ENCODE measurements at regions not wholly inside any gene's neighbourhood (a gene's known extent, or its start where the extent isn't known, plus 50 kb on each side); places are given as distances from the start of the nearest gene placed in this dataset.
A peak's percentile ranks its signal among the peaks of the same experiment; 100 is the strongest.

DNA sequence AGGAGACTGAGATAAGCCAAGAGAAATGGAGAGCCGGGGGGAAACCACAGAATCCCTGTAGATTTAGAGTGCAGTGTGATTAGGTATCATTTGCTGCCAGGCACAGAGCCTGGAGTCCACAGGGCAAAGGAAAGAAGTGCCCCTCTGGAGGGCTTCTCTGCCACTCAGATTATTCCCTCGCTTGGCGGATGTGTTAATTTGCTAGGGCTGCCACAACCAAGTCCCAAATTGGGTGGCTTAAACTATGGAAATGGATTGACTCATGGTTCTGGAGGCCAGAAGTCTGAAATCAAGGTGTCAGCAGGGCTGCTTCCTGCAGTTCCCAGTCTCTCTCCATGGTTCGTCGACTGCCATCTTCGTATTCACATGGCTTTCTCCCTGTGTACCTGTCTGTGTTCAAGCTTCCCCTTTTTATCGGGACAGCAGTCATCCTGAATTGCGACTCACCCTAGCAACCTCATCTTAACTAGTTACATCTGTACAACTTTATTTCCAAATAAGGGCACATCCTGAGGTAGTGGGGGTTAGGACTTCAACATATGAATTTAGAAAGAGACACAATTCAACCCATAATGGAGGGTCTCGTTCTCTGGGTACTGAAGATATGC, 122.2 kb downstream of the ANKRD60 start:
- no peak for DNase-seq (ENCODE audit: low read depth)
- H3K4me3 ChIP-seq (ENCODE audit: low read length) = no peak overlapping the region
- TF ChIP-seq, protein P1, sequence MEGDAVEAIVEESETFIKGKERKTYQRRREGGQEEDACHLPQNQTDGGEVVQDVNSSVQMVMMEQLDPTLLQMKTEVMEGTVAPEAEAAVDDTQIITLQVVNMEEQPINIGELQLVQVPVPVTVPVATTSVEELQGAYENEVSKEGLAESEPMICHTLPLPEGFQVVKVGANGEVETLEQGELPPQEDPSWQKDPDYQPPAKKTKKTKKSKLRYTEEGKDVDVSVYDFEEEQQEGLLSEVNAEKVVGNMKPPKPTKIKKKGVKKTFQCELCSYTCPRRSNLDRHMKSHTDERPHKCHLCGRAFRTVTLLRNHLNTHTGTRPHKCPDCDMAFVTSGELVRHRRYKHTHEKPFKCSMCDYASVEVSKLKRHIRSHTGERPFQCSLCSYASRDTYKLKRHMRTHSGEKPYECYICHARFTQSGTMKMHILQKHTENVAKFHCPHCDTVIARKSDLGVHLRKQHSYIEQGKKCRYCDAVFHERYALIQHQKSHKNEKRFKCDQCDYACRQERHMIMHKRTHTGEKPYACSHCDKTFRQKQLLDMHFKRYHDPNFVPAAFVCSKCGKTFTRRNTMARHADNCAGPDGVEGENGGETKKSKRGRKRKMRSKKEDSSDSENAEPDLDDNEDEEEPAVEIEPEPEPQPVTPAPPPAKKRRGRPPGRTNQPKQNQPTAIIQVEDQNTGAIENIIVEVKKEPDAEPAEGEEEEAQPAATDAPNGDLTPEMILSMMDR (IDR thresholded peaks at IDR 0.05; ENCODE audit: insufficient read depth, low read depth, low read length, missing control alignments) = no peak

DNA sequence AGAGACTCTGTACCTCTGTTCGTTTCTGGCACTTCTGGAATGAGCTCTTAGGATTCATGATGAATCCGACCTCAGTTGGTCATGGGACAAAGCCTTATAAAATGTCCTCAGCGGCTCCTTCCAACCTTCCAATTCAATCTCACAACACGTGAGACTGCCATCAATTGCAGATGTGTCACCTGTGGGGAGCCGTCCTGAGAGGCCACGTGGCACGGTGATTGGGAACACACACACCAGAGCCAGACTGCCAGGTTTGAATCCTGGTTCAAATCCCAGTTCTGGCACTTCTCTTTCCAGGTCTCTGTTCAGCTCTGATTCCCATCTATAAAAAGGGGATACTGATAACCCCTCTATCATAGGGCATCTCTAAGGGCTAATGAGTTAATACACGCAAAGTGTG, 124.5 kb downstream of the ANKRD60 start:
- no peak for DNase-seq (ENCODE audit: low read depth)
- no peak overlapping the region for H3K4me3 ChIP-seq (ENCODE audit: low read length)
- TF ChIP-seq, protein P1 (IDR thresholded peaks at IDR 0.05; ENCODE audit: insufficient read depth, low read depth, low read length, missing control alignments) = no peak

DNA sequence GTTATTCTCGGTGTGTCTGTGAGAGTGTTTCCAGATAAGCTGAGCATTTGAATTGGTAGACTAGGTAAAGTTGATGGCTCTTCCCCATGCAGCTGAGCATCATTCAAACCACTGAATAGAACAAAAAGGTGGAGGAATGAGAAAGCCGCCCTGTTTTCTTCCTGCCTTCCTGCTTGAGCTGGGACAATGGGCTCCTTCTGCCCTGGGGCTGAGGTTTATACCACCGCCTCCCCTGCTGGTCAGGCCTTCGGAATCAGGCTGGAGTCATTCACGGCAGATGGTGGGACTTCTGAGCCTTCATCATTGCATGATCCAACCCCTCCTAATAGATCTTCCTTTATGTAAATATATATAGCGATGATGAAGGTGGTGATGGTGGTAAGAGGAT, 124.9 kb downstream of the ANKRD60 start:
- no peak overlapping the region for H3K4me3 ChIP-seq (ENCODE audit: low read length)
- DNase-seq (ENCODE audit: low read depth) = no peak
- TF ChIP-seq, protein P1 (IDR thresholded peaks at IDR 0.05; ENCODE audit: insufficient read depth, low read depth, low read length, missing control alignments) = no peak

DNA sequence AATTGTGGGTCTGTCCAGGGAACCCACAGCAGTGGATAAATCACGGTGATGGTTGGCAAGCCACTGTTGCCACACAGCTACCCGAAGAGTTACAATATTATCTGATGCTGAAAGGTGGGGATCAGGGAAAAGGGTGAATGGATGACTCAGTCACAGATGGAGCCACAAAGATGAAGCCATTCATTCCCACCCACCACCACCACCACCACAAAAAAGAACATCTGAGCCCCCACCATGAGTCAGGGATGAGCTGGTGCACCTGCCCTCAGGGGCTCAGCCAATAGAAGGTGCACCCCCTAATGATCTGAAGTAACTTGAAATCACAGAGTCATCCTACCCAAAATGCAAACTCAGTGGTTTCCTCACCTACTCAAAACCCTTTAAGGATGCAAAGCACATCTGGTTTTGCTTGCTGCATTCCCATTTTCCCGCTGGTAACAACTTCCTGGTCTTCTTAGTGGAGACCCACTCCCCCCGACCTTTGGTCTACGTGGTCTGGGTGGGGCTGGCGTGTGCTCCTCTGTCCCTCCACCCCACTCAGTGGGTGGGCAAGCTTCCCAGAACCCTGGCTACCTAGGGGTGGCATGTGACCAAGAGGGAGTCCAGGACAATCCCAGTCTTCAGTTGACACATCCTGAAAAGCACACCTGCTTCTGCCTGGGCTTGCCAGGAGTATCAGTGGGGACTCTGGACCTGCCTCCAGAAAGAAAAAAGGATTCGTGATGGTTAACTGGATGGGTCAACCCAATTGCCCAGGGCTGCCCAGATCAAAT, 125.5 kb downstream of the ANKRD60 start:
- TF ChIP-seq, protein P1 (IDR thresholded peaks at IDR 0.05; ENCODE audit: insufficient read depth, low read depth, low read length, missing control alignments) = no peak
- peak; percentile 62 for DNase-seq (ENCODE audit: low read depth)
- no peak overlapping the region for H3K4me3 ChIP-seq (ENCODE audit: low read length)

DNA sequence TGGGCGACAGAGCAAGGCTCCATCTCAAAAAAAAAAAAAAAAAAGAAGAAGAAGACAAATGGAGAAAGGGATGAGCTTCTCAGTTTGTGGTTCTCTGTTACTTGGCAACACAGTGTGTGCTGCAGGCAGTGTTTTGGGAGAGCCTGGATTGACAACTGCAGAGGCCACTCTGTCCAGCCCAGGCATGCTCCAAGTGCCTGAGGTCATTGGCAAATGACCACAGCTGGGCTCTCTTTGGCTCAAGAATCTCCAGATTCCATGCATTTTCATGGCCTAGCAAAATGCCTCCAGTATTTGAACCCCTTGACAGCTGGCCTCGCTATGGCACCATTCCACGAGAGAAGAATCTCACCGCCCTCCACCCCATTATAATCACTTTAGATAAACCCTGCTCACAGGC, 126.2 kb downstream of the ANKRD60 start:
- no peak overlapping the region for H3K4me3 ChIP-seq (ENCODE audit: low read length)
- peak; percentile 42 for DNase-seq (ENCODE audit: low read depth)
- TF ChIP-seq, protein P1 (IDR thresholded peaks at IDR 0.05; ENCODE audit: insufficient read depth, low read depth, low read length, missing control alignments) = no peak

DNA sequence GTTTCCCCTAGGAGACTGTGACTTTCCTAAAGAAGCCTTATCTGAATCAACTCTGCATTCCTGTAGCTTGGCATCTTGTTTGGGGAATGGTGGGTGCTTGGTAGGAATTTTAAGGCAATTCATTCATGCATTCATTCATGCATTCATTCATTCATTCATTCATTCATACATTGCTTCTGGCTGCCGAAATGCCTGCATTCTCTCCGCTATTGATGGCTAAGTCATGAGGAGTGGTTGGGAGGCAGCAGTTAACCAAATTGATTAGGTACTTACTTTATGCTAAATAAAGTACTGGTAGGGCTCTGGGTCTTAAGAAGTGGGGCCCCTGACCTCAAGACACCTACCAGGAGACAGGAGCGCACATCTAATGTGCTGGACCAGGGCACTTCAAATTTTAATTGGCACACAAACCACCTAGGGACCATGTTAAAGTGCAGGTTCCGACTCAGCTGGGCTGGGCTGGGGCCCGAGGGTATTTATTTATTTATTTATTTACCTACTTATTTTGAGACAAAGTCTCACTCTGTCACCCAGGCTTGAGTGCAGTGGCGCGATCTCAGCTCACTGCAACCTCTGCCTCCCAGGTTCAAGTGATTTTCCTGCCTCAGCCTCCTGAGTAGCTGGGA, 127.6 kb downstream of the ANKRD60 start:
- H3K4me3 ChIP-seq (ENCODE audit: low read length) = no peak overlapping the region
- TF ChIP-seq, protein P1 (IDR thresholded peaks at IDR 0.05; ENCODE audit: insufficient read depth, low read depth, low read length, missing control alignments) = no peak
- no peak for DNase-seq (ENCODE audit: low read depth)
